ENCODE measurements at regions not wholly inside any gene's neighbourhood (a gene's known extent, or its start where the extent isn't known, plus 50 kb on each side); places are given as distances from the start of the nearest gene placed in this dataset.

GRCh38 chr4:108270466-108271450 is 102.0 kb upstream of the LEF1 start:
- DNase-seq, result no peak

DNA sequence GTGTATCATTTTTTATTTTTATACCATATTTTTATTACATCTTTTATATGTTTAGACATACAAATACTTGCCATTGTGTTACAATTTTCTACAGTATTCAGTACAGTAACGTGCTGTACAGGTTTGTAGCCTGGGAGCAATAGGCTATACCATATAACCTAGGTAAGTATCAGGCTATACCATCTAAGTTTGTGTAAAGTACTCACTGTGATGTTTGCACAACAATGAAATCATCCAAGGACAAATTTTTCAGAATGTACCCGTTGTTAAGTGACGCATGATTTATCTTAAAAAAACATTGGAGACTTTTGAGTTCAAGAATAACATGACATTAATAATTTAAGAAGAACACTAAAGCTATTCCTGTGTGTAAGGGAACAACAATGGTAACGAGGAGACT is 96.0 kb upstream of the LEF1 start:
- DNase-seq, result no peak

GRCh38 chr4:108263057-108263456 is 94.3 kb upstream of the LEF1 start:
- no peak for DNase-seq

GRCh38 chr4:108261026-108261425 is 92.3 kb upstream of the LEF1 start:
- no peak for DNase-seq

DNA sequence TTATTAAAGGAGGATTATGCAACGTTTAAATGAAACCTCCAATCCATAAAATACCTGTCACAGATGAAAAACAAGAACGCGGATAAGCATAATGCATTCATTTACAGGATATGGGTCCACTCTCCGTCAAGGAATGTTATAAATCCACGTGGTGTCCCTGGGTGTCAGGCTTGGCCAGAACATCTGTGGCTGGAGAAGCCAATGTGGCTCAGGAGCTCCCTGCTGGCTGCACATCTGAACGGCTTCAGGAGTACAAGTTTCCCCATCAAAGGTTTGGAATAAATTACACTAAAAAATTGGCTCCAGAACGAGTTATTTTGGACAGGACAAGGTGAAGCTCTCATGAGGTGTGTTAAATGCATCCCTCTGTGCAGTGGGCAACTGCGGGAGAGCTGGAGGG is 87.8 kb upstream of the LEF1 start:
- no peak for DNase-seq

DNA sequence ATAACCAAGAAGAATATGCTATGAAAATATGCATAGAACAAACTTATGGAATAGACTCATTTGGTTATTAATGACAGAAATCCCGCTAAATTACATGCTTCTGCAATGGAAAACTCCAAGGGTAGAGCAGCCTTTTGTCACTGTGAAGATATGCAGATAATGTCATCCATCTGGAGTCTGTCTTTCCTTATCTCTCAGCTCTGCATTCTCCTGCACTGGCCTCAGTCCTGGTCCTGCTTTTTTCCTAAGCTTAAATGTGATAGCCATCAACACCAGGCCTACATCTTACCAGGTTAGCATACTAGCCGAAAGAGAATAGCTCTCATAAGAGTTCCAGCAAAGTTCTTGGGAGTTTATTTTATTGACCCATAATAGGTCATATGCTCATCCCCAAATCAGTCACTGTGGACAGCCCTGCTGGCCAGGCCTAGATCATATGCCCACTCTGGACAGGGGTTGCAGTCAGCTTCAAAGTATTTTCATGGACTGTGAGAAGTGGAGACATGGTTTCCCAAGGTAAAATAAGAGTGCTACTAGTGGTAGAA is 86.5 kb upstream of the LEF1 start:
- no peak for DNase-seq

DNA sequence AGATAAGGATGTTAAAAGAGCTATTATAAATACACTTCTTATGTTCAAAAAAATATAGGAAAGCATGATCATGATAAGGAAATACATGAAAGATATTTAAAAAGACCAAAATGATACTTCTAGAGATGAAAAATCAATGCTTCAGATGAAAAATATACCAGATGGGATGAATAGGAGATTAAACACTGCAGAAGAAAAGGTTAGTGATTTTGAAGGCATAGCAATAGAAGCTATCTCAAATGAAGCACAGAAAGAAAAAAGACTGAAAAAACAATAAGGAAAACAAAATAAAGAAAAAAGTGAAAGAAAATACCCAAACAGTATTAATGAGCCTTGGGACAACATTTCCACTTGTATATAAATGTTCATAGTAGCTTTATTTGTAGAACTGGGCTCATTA is 80.7 kb upstream of the LEF1 start:
- no peak for DNase-seq

DNA sequence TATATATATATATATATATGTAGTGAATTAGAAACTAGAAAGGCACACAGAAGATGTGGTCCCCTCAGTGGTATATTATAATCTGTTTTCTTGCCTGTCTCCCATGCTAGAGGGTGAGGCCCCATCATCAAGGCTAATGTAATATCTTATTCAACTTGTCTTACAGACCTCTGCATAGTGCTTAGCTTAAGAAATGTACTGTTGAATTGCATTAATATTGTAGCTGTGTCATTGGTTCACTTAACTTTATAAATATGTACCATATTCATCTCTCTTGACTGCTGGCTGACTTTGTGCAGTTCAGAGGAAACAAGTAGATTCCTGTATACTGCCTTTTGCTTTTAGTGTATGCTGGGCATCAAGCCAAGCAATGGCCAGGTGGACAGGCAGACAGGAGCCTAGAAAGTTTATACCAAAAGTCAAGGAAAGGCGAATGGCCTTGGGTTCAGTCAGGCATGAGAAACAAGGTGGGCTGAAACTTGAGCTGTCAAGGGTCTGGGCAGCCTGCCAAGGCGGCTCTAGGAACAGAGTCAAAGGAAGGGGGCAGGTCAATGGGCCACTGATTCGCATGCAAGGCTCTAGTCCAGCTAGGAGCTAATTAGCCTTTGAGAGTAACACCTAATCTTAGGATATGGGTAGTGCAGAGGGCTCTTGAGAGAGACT is 78.8 kb upstream of the LEF1 start:
- no peak for DNase-seq

- no peak for DNase-seq
These were observed 75.9 kb upstream of the LEF1 start for GRCh38 chr4:108244606-108245005.

GRCh38 chr4:108240366-108240765 is 71.6 kb upstream of the LEF1 start:
- no peak for DNase-seq

DNA sequence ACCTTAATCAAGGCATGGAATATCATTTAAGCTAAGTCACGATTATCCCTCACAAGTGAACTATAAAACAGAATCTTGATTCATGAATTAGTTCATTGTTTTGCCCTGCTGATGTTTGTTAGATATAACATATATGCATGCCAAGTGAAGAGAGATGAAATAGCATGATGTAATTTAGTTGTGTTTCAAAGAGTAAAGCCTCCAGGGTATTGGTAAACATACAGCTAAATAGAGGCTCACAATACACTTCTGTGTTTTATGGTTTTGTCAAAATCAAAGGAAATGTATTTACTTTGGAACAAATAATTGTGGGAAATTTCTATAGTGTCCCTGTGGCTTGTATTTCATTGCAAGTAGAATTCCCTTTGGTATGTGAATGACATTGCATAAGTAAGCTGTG is 69.0 kb upstream of the LEF1 start:
- no peak for DNase-seq

DNA sequence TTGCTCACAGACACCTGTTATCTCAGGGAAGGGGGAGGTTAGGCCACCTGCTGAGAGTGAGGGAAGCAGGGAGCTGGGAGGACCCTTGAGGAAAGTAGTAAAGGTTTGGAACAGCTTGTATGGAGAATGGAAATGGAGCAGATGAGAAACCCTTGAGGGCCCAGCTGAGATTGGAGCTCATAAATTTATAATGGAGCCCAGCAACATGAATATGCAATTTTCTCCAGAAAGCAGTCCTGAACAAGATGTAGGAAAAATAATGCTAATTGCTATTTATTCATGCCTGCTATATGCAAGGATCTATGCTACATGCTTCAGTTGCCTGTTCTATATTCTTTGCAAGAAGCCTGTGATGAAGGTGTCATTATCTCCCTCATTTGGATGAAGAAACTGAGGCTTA is 67.5 kb upstream of the LEF1 start:
- DNase-seq, result no peak

DNA sequence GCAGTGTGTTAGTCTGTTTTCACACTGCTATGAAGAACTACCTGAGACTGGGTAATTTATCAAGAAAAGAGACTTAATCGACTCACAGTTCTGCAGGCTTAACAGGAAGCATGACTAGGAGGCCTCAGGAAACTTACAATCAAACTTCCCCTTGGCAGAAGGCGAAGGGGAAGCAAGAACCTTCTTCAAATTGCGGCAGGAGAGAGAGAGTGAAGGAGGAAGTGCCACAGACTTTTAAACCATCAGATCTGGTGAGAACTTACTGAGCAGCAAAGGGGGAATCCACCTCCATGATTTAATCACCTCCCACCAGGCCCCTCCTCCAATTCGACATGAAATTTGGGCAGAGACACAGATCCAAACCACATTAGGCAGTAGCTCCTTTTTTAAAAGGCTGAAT is 59.2 kb upstream of the LEF1 start:
- no peak for DNase-seq

- no peak for DNase-seq
These were observed 55.9 kb upstream of the LEF1 start for GRCh38 chr4:108224611-108225053.

- DNase-seq, result no peak
These were observed 54.6 kb upstream of the LEF1 start for GRCh38 chr4:108223313-108223712.

GRCh38 chr4:108219998-108220397 is 51.3 kb upstream of the LEF1 start:
- DNase-seq, result no peak

All from stimulated activated CD4-positive, alpha-beta T cell treated with anti-CD3 and anti-CD28 coated beads, Interleukin-4, amount 100 ng/mL, for 1 hour (primary cell).